ENCODE measurements at regions not wholly inside any gene's neighbourhood (a gene's known extent, or its start where the extent isn't known, plus 50 kb on each side); places are given as distances from the start of the nearest gene placed in this dataset.

DNA sequence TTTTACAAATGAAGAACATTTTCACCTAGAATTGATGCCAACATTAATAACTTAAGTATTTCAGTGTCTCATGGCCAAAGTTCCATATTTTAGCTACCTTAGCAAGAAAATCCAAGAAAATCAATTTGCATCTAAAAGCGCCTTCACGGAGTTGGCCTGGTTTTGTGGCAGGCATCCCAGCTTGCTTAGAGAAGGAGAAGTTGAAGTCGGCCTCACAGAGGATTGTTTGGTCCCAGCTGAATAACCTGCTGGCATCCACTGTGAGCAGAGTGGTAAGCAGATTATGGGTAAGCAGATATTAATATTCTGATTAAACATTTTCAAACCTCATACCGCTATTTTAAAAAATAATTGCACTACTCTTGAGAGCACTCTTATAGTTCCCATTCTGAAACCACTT is 62.3 kb upstream of the STARD13 start:
- TF ChIP-seq EZH2 (IDR thresholded peaks at IDR 0.05; ENCODE audit: insufficient read depth, low read length): no peak
- no peak for TF ChIP-seq CTCF (IDR thresholded peaks at IDR 0.05; ENCODE audit: insufficient read depth, low read depth, low read length)
